GM18867 (cell line): ENCODE measurements at regions not wholly inside any gene's neighbourhood (a gene's known extent, or its start where the extent isn't known, plus 50 kb on each side); places are given as distances from the start of the nearest gene placed in this dataset.
"Not testable (repeated sequence)": the region's sequence is repeated elsewhere in the genome, so short reads cannot be mapped to it uniquely, and the experiment has no call there.

Source experiments
- ATAC-seq: cut with Tn5 transposase; IDR thresholded peaks from one replicate; pipeline ENCODE4 v1.9.1; 2021; ENCODE audit warnings: mild to moderate bottlenecking, moderate library complexity; ENCODE audit not compliant: unreplicated experiment

DNA sequence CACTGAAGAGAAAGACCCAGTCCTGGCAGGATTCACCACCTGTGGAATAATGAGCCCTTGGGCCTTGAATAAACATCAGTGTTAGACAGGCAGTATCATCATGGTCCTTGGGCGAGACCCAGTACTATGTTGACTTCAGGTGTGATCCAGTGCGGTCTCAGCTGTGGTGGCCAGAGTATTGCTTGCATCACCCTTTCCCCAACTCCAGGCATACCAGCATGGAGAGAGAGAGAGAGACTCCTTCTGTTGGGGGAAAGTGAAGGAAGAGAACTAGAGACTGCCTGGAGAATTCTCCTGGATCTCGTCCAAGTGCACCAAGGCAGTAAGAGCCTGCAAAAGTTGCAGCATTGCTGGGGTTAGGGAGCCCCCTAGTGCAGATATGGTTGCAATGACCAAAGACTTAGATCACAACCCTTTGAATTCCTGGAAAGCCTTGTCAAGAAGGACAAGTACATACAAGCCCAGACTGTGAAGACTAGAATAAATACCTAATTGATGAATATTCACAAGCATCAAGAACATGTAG lies 61.1 kb upstream of the VAMP7 start:
- ATAC-seq = peak; percentile 69

DNA sequence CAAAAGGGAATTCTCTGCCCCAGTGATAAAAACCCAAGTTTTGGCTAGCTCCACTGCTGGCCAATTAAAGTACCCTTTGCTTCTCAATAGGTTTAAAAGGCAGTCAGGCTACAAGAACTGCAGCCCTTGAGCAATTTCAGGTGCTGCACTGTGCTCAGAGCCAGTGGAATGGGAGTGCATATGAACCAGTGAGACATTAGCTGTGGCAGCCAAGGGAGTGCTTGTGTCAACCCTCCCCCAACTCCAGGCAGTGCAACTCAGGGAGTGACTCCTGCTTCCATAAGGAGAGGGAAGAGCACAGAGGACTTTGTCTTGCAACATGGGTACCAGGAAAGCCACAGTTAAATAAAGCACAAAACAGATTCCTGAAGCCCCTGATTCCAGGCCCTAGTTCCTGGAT lies 61.6 kb upstream of the VAMP7 start:
- ATAC-seq = no peak

DNA sequence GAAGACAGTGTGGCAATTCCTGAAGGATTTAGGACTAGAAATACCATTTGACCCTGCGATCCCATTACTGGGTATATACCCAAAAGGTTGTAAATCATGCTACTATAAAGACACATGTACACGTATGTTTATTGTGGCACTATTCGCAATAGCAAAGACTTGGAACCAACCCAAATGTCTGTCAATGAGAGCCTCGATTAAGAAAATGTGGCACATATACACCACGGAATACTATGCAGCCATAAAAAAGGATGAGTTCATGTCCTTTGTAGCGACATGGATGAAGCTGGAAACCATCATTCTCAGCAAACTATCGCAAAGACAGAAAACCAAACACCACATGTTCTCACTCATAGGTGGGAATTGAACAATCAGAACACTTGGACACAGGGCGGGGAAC lies 66.8 kb upstream of the VAMP7 start:
- ATAC-seq = not testable (repeated sequence)

DNA sequence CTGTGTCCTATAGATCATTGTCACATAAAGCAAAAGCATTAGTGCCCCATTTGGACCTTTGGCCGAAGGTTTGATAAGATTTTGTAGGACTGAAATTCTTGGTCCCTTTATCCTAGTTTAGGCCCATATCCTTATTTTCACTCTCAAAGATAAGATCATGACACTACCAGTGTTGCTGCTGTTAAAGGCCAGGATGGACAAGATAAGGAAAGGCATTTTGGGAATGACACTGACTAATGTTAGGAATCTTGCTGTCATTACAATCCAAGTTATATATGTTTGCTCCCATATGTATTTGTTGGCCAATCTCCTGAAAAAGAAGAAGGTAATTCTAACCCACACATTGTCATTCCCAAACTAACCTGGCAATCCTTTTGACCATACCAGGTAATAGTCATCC lies 101.3 kb upstream of the VAMP7 start:
- ATAC-seq = no peak

DNA sequence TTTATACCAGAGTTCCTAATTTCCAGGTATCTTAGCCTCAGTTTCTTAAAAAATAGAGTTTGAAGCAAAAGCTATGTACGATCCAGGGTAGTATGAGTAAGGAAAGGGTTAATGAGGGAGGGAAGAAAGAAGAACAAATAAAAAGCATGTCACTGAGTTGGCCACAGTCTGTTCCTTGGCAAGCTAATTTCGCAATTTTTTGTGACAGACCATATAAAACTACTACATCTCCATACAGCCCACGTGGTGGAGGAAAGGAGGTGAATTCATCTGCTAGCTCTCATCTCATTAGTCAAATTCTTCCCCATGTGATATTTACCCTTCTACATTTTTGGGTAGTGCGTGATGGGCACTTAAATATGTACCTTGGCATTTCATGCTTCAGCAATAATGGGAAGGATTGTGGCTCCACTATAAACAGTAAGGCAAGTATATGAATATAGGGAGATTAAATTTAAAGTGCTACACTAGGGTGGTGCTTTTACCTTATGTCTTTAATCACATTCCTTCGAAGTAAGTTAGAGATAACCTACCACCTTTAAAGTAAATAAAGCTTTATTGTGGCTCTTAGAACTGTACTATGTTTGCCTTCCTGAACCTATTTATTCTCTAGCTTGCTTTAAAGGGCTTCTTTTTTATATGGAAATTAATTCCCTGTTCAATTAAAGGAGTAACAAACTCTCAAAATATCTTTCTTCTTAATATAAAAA lies 102.1 kb upstream of the VAMP7 start:
- ATAC-seq = no peak

DNA sequence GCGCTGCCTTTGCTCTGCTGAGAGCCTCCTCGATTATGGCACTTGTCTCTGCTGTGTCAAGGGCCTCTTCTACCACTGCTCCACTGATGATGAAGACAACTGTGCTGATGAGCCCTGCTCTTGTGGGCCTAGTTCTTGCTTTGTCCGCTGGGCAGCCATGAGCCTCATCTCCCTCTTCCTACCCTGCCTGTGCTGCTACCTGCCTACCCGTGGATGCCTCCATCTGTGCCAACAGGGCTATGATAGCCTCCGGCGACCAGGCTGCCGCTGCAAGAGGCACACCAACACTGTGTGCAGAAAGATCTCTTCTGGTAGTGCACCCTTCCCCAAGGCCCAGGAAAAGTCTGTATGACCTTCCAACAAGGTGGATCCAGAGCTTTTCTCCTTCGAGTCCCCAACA lies 106.8 kb upstream of the VAMP7 start:
- no peak for ATAC-seq

DNA sequence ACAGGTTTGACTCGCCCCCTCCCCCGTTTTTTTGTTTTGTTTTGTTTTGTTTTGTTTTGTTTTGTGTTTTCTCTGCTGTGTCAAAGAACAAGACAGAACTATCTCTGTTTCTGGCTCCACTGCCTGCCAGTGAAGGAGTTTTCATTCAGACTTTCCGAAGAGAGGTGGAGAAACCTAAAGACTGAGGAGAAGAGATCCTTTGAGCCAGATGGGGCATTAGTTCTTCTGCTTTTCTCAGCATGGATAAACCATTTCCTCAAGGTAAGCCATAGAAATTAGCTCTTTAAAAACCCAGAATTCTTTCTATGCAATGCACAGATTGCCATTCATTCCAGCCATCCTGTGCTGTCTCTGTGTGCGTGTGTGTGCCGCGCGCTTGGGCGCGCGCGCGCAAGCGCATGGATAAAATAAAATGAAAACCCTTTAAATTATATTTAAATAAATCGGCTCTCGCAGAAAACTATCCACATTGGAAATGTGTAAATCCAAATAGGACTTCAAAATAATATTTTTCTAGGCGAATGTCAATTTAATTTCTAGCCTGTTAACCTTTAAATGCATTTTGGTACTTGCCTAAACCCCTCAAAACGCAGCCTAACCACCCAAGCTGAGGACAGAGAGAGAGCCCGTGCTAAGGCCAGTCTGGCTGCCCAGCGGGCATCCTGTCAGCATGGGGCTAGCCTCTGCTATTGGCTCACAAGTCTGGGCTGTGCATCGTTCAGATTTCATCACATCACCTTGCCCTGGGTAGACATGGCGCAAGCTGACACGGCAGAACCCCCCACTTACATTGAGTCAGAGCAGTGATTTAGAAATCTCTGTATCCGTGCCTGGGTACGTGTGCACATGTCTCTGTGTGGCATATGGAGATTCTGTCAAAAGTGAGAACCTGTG lies 113.0 kb upstream of the VAMP7 start:
- ATAC-seq = no peak

DNA sequence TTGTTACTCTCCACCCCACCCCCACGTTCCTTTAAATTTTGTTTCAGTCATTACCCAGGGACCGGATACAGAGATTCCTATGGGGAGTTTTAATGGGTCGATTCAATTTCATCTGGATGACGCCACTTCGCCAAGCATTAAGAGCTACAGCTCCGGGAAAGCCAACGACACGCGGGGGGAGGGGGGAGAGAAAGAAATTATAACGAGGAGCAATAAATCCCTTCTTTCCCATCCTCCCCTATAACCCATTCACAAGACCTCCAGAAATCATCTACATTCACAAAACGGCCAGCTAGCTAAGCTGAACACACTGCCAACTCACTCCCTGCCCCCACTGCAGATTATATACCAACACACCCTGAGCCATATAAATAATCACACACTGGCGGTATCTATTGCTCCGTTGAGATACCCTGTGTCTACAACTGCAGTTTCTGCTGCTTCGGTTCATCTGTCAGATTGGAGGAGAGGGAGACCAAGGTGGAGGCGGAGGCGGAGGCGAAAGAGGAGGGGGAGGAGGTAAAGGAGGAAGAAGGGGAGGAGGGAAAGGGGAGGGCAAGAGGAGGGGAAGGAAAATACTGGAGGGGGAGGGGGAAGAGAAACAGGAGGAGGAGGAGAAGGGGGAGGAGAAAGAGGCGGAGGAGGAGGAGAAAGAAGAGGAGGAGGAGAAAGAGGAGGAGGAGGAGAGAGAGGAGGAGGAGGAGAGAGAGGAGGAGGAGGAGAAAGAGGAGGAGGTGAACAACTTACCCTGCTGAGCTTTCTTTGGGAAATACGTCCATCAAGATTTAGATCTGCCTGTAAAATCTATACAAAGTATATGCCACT lies 113.9 kb upstream of the VAMP7 start:
- no peak for ATAC-seq

DNA sequence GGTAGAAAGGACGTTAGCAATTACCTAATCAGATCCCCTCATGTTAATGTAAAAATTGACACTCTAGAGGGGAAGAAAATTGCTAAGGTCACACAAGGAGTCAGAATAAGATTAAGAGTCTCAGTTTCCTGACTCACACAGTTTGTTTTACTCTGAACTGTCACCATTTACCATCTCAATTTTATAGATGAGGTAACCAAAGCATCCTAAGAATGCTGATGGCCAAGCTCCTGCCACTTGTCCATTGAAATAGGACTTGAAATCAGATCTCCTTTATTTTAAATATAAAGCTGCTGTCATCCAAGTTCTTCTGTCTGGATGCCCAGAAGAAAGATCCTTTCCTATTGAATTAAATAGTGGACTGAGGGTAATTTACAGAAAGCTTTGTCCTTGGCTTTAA lies 114.8 kb upstream of the VAMP7 start:
- ATAC-seq = no peak

DNA sequence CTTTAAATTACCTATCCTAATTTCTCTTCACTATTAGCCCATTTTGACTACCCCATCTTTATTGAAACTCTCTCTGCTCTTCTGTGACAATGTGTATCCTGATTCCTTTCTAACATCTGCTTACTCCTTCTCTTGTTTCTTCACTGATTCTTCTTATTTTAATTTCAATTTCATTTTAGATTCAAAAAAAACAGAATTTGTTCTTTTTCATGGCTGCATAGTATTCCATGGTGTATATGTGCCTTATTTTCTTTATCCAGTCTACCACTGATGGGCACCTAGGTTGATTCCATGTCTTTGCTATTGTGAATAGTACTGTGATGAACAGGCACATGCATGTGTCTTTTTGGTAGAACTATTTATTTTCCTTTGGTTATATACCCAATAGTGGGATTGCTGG lies 120.0 kb upstream of the VAMP7 start:
- no peak for ATAC-seq

DNA sequence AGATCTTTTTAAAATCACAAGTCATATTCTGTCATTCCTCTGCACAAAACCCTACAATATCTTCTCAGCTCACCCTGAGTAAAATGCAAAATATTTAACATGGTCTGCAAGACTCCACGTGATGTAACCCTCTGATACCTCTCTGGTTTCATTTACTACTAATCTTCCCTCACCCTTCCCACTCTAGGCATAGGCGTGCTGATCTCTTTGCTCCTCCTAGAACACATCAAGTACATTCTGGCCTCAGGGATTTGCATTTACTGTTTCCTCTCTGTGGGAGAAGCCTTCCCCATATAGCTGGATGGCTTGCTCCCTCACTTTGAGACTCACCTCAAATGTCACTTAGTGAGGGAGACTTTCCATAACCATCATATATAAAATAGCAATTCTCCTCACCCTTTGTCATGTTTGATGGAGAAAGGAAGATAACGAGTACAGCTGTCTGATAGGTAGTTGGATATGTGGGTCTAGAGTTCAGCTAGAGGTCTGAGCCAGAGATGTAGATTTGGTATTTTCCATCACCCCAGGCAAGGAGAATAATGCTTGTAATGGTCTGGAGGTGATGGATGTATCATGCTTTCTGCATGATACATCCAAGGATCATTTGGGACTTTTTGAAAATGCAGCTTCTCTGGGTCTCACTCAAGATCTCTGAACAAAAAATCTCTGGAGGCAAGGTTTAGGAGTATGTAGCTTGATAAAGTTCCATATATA lies 123.9 kb upstream of the VAMP7 start:
- no peak for ATAC-seq

DNA sequence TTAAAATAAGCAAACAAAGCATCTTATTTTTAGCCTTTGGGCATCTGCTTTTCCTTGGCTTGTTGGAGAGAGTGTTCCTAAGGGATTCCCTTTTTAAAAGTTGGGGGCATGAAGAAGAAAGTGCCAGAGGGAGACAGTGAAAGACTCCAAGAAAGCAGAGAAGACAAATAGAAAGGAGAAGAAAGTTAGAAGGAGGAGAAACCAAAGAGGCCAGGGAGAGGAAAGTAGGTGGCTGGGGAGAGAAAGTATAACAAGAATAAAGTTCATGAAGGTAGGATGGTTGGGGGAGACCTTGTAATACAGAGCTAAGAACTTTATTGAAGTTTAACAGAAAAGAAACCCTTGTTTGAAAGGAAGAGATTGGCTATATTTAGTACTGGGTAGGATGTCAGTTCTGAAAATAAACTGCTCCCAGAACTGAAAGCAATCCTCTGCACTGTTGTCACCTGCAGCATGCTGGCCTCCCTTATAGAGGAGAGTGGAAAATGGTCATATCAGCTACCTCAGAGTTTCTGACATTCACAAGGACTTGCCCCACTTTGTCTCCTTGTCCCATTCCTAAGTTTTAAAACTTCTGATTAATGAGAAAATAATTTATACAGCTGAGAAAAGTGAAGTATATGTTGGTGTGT lies 125.3 kb upstream of the VAMP7 start:
- no peak for ATAC-seq

DNA sequence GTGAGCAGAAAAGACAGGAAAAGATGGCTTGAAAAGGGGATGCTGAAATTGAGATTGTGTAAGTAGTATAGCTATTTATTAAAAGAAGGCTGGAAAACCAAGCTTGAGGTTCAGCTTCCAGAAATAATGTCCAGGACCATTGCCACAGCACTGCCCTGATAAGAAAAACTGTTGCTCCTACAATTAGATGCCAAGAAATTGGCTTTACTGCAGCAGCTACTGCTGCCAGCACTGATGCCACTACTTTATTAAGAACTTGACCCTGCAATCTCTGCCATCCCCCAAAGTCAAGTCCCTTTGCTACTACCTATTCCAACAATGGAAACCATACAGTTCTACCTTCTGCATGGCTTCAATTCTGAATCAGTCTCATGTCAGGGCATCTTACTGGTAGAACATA lies 130.0 kb upstream of the VAMP7 start:
- no peak for ATAC-seq

DNA sequence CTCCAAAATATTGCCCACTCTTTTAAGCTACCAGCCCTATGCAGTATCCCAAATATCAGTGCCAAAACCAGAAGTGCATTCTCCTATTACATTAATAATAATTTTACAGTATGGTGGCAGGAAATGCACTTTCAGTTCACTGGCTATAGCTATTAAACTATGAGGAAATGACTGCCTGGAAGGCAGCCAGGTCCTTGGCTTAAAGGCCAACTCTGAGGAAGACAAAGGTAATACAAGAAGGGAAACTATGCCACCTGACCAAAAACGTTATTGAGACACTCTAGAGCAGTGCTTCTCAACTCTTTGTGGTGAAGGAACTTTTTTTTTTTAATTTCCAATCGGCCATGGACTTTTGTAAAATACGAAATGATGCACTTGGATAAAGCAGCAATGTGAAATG lies 133.6 kb upstream of the VAMP7 start:
- no peak for ATAC-seq

DNA sequence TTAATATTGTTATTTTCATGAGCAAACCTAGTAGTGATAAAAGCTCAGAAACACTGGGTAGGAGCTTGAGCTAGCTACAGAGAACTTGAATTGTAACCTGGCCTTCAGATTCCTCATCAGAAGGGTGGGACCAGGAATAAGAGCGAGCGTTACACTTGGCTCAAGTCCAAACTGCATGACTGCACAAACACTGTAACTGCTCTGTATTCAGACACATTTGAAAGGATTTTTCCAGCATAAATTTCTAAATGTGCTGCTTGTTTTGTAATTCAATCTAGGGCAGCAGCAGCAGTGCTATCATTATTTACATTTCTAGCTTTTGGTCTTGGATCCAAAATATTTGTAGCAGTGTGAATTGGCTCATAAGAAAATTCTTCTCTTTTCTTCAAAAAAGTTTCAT lies 133.0 kb upstream of the TMLHE start:
- no peak for ATAC-seq

DNA sequence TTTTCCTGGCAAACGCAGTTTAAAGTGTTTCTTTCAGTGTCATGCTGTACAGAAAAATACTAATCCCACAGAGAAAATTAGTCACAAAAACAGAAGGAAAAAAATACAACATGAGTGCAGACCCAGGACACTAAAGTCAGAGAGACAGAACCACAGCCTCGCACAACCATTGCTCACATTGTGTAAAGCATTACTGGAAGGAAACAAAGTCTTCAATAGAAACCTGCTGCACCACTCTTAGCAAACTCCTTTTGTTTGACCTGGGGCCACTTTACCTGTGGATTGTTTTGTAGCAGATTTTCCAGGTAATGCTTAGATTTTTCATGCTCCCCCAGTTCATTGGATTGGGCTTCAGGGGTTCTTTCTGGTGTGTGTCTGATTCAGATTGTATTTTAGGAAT lies 131.8 kb upstream of the TMLHE start:
- no peak for ATAC-seq

DNA sequence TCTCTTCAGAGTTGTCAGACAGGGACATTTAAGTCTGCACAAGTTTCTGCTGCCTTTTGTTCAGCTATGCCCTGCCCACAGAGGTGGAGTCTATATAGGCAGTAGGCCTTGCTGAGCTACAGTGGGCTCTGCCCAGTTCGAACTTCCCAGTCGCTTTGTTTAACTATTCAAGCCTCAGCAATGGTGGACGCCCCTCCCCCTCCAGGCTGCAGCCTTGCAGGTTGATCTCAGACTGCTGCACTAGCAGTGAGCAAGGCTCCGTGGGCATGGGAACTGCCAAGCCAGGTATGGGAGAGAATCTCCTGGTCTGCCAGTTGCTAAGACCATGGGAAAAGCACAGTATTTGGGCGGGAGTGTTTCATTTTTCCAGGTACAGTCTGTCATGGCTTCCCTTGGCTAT lies 115.6 kb upstream of the TMLHE start:
- not testable (repeated sequence) for ATAC-seq

DNA sequence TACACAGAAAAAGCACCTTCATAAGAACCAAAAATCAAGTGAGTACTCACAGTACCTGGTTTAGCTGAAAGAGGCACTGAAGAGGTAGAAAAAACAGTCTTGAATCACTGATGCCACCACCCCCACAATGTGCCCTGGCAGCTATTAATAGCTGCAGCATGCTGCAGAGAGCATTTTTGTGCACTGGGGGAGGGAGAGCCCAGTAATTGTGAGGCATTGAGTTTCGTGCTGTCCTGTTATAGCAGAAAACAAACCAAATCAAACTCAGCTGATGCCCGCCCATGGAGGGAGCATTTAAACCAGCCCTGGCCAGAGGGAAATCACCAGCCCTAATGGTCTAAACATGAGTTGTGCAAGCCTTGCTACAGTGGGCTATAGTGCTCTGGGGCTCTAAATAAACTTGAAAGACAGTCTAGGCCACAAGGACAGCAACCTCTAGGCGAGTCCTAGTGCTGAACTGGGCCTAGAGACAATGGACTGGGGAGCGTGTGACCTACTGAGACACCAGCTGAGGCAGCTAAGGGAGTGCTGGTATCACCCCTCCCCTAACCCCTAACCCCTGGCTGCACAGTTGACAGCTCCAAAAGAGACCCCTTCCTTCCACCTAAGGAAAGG lies 106.3 kb upstream of the TMLHE start:
- ATAC-seq = no peak

DNA sequence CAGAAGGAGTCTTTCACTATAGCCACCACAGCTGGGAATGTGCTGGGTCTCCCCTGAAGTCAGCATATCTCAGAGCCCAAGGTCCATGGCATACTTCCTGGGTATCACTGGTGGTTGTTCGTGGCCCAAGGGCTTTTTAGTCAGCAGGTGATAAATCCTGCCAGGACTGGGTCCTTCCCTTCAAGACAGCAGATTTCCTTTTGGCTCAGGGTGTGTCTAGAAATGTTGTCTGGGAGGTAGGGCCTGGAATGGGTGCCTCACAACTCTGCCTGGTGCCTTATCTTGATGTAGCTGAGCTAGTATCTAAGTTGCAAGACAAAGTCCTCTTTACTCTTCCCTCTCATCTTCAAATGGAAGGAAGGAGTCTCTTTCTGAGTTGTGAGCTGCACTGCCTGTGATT lies 102.4 kb upstream of the TMLHE start:
- ATAC-seq = no peak

DNA sequence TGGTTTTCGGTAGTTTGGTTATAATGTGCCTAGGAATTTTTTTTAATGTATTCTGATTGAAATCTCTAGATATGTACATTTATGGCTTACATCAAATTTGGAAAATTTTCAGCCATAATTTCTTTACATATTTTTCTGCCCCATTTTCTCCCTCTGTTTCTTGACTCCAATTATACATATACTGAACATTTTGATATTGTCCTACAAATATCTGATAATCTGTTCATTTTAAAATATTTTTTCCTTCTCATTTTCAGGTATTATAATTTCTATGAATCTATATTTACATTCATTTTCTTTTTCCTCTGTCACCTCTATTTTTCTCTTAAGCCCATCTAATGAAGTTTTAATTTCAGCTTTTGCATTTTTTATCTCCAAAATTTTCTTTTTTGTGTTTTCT lies 82.7 kb upstream of the TMLHE start:
- ATAC-seq = no peak
